OCI-LY7 (cell line): ENCODE measurements at regions not wholly inside any gene's neighbourhood (a gene's known extent, or its start where the extent isn't known, plus 50 kb on each side); places are given as distances from the start of the nearest gene placed in this dataset. TPM values are rescaled to one million over a fixed set of nuclear protein-coding genes. Genes with fewer than 3 reads are reported as not detected.

Experiments
- BruUV-seq: library from RNA; stranded (reverse); fragments of 400-500 nt; replicated peaks from 2 replicates; lab custom pipeline; 2021; lab: Mats Ljungman, UMichigan
- CTCF ChIA-PET: fragments of 300-600 bp; sonication (Branson Sonifier 250); formaldehyde crosslinking; loops from one replicate; lab custom pipeline; 2022; ENCODE audit warnings: antibody characterized with exemption; ENCODE audit not compliant: unreplicated experiment; lab: Charles Lee
- POLR2A ChIA-PET: fragments of 300-600 bp; sonication (Branson Sonifier 250); formaldehyde crosslinking; loops from one replicate; lab custom pipeline; 2022; ENCODE audit warnings: antibody characterized with exemption; lab: Charles Lee
- DNase-seq: peaks from one replicate; pipeline ENCODE4 v3.0.0-alpha.2; 2015; ENCODE audit warnings: low spot score
- H2AFZ ChIP-seq: fragments of 200-600 bp; sonication (generic), shearing (Covaris generic); 2 replicates; pipeline ENCODE4 v1.6.1; 2014; ENCODE audit warnings: mild to moderate bottlenecking, antibody characterized with exemption, low read length, moderate library complexity
- H3K27ac ChIP-seq: fragments of 200-600 bp; sonication (generic); 2 replicates; pipeline ENCODE4 v1.5.1; 2014; ENCODE audit warnings: mixed run types, low read depth, mild to moderate bottlenecking, moderate library complexity, low read length, inconsistent platforms; ENCODE audit not compliant: poor library complexity, severe bottlenecking
- H3K36me3 ChIP-seq: fragments of 200-600 bp; sonication (generic); 2 replicates; pipeline ENCODE4 v1.6.1; 2014; ENCODE audit warnings: mild to moderate bottlenecking, antibody characterized with exemption, low read length, moderate library complexity, mixed read lengths; ENCODE audit not compliant: insufficient read depth
- H3K4me1 ChIP-seq: fragments of 200-600 bp; sonication (generic); 2 replicates; pipeline ENCODE4 v1.5.1; 2014; ENCODE audit warnings: mild to moderate bottlenecking, low read length; ENCODE audit not compliant: insufficient read depth, poor library complexity, severe bottlenecking
- H3K4me2 ChIP-seq: fragments of 200-600 bp; sonication (generic); 2 replicates; pipeline ENCODE4 v1.6.1; 2014; ENCODE audit warnings: mild to moderate bottlenecking, low read length
- H3K4me3 ChIP-seq: fragments of 200-600 bp; sonication (generic); 2 replicates; pipeline ENCODE4 v1.5.1; 2014; ENCODE audit warnings: mild to moderate bottlenecking, low read depth, low read length; ENCODE audit not compliant: poor library complexity, severe bottlenecking
- H3K79me2 ChIP-seq: fragments of 200-600 bp; sonication (generic); 2 replicates; pipeline ENCODE4 v1.6.1; 2016; ENCODE audit warnings: low read depth, mild to moderate bottlenecking, low read length, moderate library complexity, mixed read lengths; ENCODE audit not compliant: insufficient read depth
- H3K9me2 ChIP-seq: fragments of 200-600 bp; sonication (generic); 2 replicates; pipeline ENCODE4 v1.6.1; 2016; ENCODE audit warnings: mild to moderate bottlenecking, low read length, mixed read lengths; ENCODE audit not compliant: insufficient read depth
- H3K9me3 ChIP-seq: fragments of 200-600 bp; sonication (generic); 2 replicates; pipeline ENCODE4 v1.6.1; 2014; ENCODE audit warnings: mild to moderate bottlenecking, mixed run types, low read length, mixed read lengths
- H4K20me1 ChIP-seq: fragments of 200-600 bp; sonication (generic); 2 replicates; pipeline ENCODE4 v1.6.1; 2014; ENCODE audit warnings: mild to moderate bottlenecking, antibody characterized with exemption, low read length, moderate library complexity, mixed read lengths; ENCODE audit not compliant: insufficient read depth
- CTCF ChIP-seq: fragments of 200-600 bp; sonication (generic); conservative IDR thresholded peaks from 2 replicates; pipeline ENCODE4 v1.5.1; 2014; ENCODE audit warnings: mild to moderate bottlenecking, antibody characterized with exemption, low read length, moderate library complexity, mixed read lengths
- EZH2phosphoT487 ChIP-seq: fragments of 200-600 bp; sonication (generic); IDR thresholded peaks from 2 replicates; pipeline ENCODE4 v1.6.1; 2018; ENCODE audit warnings: low read depth, borderline replicate concordance, mild to moderate bottlenecking, mixed run types, antibody characterized with exemption, low read length, moderate library complexity, mixed read lengths
- intact Hi-C: fragments of 100-400 bp; cut with micrococcal nuclease; formaldehyde crosslinking; loops from one replicate; pipeline ENCODE4 v1.10.0; 2022; ENCODE audit not compliant: unreplicated experiment
- small RNA-seq: library from RNA; depleted of rRNA; stranded (forward); fragments of <200 nt; gene quantifications from one replicate; pipeline ENCODE3, GENCODE V24; 2014

- no peaks in the 10 kb centered on the region for H3K36me3 ChIP-seq
- H3K4me3 ChIP-seq = no peak overlapping the region
- no peak for DNase-seq
- no TSS peak for BruUV-seq
- H3K79me2 ChIP-seq = no peaks in the 10 kb centered on the region
- no peak overlapping the region for H3K27ac ChIP-seq
- POLR2A ChIA-PET = no interaction called here
- H4K20me1 ChIP-seq = no peaks in the 10 kb centered on the region
- CTCF ChIA-PET = no interaction called here
- no peak for TF ChIP-seq EZH2phosphoT487
- no peak for TF ChIP-seq CTCF
- intact Hi-C loops = no loop called here
- H3K9me3 ChIP-seq = no peaks in the 10 kb centered on the region
- no peaks in the 10 kb centered on the region for H3K9me2 ChIP-seq
- no peak overlapping the region for H3K4me2 ChIP-seq
- H3K4me1 ChIP-seq = no peaks in the 10 kb centered on the region
- H2AFZ ChIP-seq = no peak overlapping the region
These were observed 54.2 kb upstream of the FMNL2 start for GRCh38 chr2:152280780-152281179.

- Histone ChIP-seq H3K36me3 (no peaks in the 10 kb centered on the region), H4K20me1 (no peaks in the 10 kb centered on the region), H3K9me3 (no peaks in the 10 kb centered on the region), H3K9me2 (no peaks in the 10 kb centered on the region), H3K4me1 (no peaks in the 10 kb centered on the region), H3K79me2 (no peaks in the 10 kb centered on the region), H2AFZ (no peak overlapping the region), H3K27ac (no peak overlapping the region), H3K4me3 (no peak overlapping the region), H3K4me2 (no peak overlapping the region)
- intact Hi-C loops = no loop called here
- POLR2A ChIA-PET = interaction anchor here (1.4 kb wide), 1 partner anchor 9 kb away, joined by 4 read pairs; no protein-coding TSS in a partner anchor
- TF ChIP-seq EZH2phosphoT487 (no peak), CTCF (no peak)
- no TSS peak for BruUV-seq
- CTCF ChIA-PET = no interaction called here
- no peak for DNase-seq
These were observed 51.6 kb upstream of the FMNL2 start for GRCh38 chr2:152283392-152283791.

GRCh38 chr2:152284398-152284797 is 50.6 kb upstream of the FMNL2 start:
- H3K36me3 ChIP-seq = no peaks in the 10 kb centered on the region
- H3K27ac ChIP-seq = no peak overlapping the region
- no peaks in the 10 kb centered on the region for H3K9me3 ChIP-seq
- POLR2A ChIA-PET = interaction anchor here (0.5 to 1.4 kb wide), 3 partner anchors 8 to 458 kb away, joined by 3 to 4 read pairs (median 3); no protein-coding TSS in a partner anchor
- H4K20me1 ChIP-seq = no peaks in the 10 kb centered on the region
- DNase-seq = no peak
- intact Hi-C loops = no loop called here
- H3K79me2 ChIP-seq = no peaks in the 10 kb centered on the region
- H3K4me2 ChIP-seq = no peak overlapping the region
- no peaks in the 10 kb centered on the region for H3K9me2 ChIP-seq
- H2AFZ ChIP-seq = no peak overlapping the region
- CTCF ChIA-PET = no interaction called here
- BruUV-seq = no TSS peak
- TF ChIP-seq EZH2phosphoT487 (no peak), CTCF (no peak)
- H3K4me1 ChIP-seq = no peaks in the 10 kb centered on the region
- H3K4me3 ChIP-seq = no peak overlapping the region

Small RNA genes lying in the stretch of these regions (small RNA-seq; reads per million reads assigned to genes)
- gene RF00019 = not detected
